SK-N-SH (cell line): ENCODE measurements at regions not wholly inside any gene's neighbourhood (a gene's known extent, or its start where the extent isn't known, plus 50 kb on each side); places are given as distances from the start of the nearest gene placed in this dataset.

Source experiments
- CTCF ChIA-PET: fragments of 300-600, 350-600 bp; formaldehyde crosslinking; extraction: SDS; loops from one replicate; lab custom pipeline; 2021; lab: Yijun Ruan, JAX
- POLR2A ChIA-PET: fragments of 350-600 bp; sonication (Branson Sonifier 250); formaldehyde crosslinking; extraction: SDS; loops from one replicate; lab custom pipeline; 2020; ENCODE audit warnings: antibody characterized with exemption, inconsistent platforms; lab: Yijun Ruan, JAX
- DNase-seq: peaks from one replicate; pipeline ENCODE4 v3.0.0; 2012
- H2AFZ ChIP-seq: fragments of 200-600 bp; sonication (generic); 2 replicates; pipeline ENCODE4 v1.8.1; 2016; ENCODE audit warnings: antibody characterized with exemption, mild to moderate bottlenecking, low read depth
- H3F3A ChIP-seq: fragments of 200-600 bp; sonication (generic); replicated peaks from 2 replicates; pipeline ENCODE3; 2016; ENCODE audit warnings: antibody characterized with exemption, mild to moderate bottlenecking; ENCODE audit not compliant: insufficient read depth
- H3K27ac ChIP-seq, 2 experiments: fragments of 200-500 bp in 1 of 2; fragments of 200-600 bp in 1 of 2; sonication (Bioruptor generic) in 1 of 2; sonication (generic), shearing (Covaris generic) in 1 of 2; 2 replicates each; pipeline versions ENCODE4 v1.5.1 to v1.6.1; 2014 to 2016; ENCODE audit warnings: low read depth in 2 of 2, inconsistent platforms in 1 of 2, low read length in 1 of 2, mild to moderate bottlenecking in 1 of 2, mixed read lengths in 1 of 2
- H3K27me3 ChIP-seq: fragments of 200-600 bp; sonication (generic), shearing (Covaris generic); 2 replicates; pipeline ENCODE4 v1.6.1; 2016; ENCODE audit warnings: mixed run types; ENCODE audit not compliant: insufficient read depth
- H3K36me3 ChIP-seq, 2 experiments: fragments of 200-500 bp in 1 of 2; fragments of 200-600 bp in 1 of 2; sonication (Bioruptor generic) in 1 of 2; sonication (generic) in 1 of 2; replicated peaks in 1 of 2; 2 replicates each; pipeline versions ENCODE3 to v1.5.1; 2014 to 2016; ENCODE audit warnings: low read length in 1 of 2, mild to moderate bottlenecking in 1 of 2; ENCODE audit not compliant: insufficient read depth in 2 of 2, control insufficient read depth in 1 of 2
- H3K4me1 ChIP-seq, 2 experiments: fragments of 200-500 bp in 1 of 2; fragments of 200-600 bp in 1 of 2; sonication (Bioruptor generic) in 1 of 2; sonication (generic), shearing (Covaris generic) in 1 of 2; 2 replicates each; pipeline versions ENCODE4 v1.5.1 to v1.6.1; 2014 to 2016; ENCODE audit warnings: low read depth in 1 of 2, low read length in 1 of 2, mixed run types in 1 of 2; ENCODE audit not compliant: insufficient read depth in 2 of 2, control insufficient read depth in 1 of 2
- H3K4me2 ChIP-seq: fragments of 200-600 bp; sonication (generic), shearing (Covaris generic); 2 replicates; pipeline ENCODE4 v1.6.1; 2017; ENCODE audit warnings: mixed run types
- H3K4me3 ChIP-seq, 2 experiments: fragments of 200-500 bp in 1 of 2; fragments of 200-600 bp in 1 of 2; sonication (Bioruptor generic) in 1 of 2; sonication (generic), shearing (Covaris generic) in 1 of 2; 2 replicates each; pipeline versions ENCODE4 v1.5.1 to v1.8.1; 2014 to 2016; ENCODE audit warnings: low read depth in 2 of 2, inconsistent platforms in 1 of 2, low read length in 1 of 2, mild to moderate bottlenecking in 1 of 2, mixed read lengths in 1 of 2, moderate library complexity in 1 of 2
- H3K79me2 ChIP-seq: fragments of 200-600 bp; sonication (generic); 2 replicates; pipeline ENCODE4 v1.8.1; 2017; ENCODE audit warnings: mild to moderate bottlenecking; ENCODE audit not compliant: insufficient read depth
- H3K9ac ChIP-seq: fragments of 200-600 bp; sonication (generic); 2 replicates; pipeline ENCODE4 v1.6.1; 2017; ENCODE audit warnings: mixed run types
- H3K9me2 ChIP-seq: fragments of 200-600 bp; sonication (generic); 2 replicates; pipeline ENCODE4 v1.6.1; 2017; ENCODE audit warnings: mixed run types
- H3K9me3 ChIP-seq: fragments of 200-600 bp; sonication (generic); 2 replicates; pipeline ENCODE4 v1.6.1; 2017; ENCODE audit warnings: mixed run types, mild to moderate bottlenecking, moderate library complexity
- H4K20me1 ChIP-seq: fragments of 200-600 bp; sonication (generic); 2 replicates; pipeline ENCODE4 v1.6.1; 2017; ENCODE audit warnings: mild to moderate bottlenecking, mixed run types; ENCODE audit not compliant: insufficient read depth
- CTCF ChIP-seq: fragments of 200-600 bp; sonication (generic); IDR thresholded peaks from 2 replicates; pipeline ENCODE4 v1.6.1; 2017; ENCODE audit warnings: antibody characterized with exemption, mild to moderate bottlenecking, moderate library complexity
- ELF1 ChIP-seq: IDR thresholded peaks from 2 replicates; pipeline ENCODE4 v1.4.0; 2012
- GABPA ChIP-seq: IDR thresholded peaks from 2 replicates; pipeline ENCODE4 v1.4.0; 2012; ENCODE audit warnings: low read depth, mild to moderate bottlenecking
- MXI1 ChIP-seq: IDR thresholded peaks from 2 replicates; pipeline ENCODE4 v1.6.1; 2012; ENCODE audit warnings: mild to moderate bottlenecking, low read depth, low read length, improper control_type of control experiment
- NRF1 ChIP-seq: IDR thresholded peaks from 2 replicates; pipeline ENCODE4 v1.6.1; 2012; ENCODE audit warnings: low read depth, mild to moderate bottlenecking, low read length
- RCOR1 ChIP-seq: fragments of 150-350 bp; IDR thresholded peaks from 2 replicates; pipeline ENCODE4 v1.6.1; 2017; ENCODE audit warnings: antibody characterized with exemption, low read length
- RFX5 ChIP-seq: IDR thresholded peaks from 2 replicates; pipeline ENCODE4 v1.6.1; 2012; ENCODE audit warnings: mild to moderate bottlenecking, improper control_type of control experiment, low read length
- RXRA ChIP-seq: IDR thresholded peaks from 2 replicates; pipeline ENCODE4 v1.4.0; 2012; ENCODE audit warnings: low read depth, mild to moderate bottlenecking, borderline replicate concordance
- SMC3 ChIP-seq: IDR thresholded peaks from 2 replicates; pipeline ENCODE4 v1.6.1; 2012; ENCODE audit warnings: low read depth, low read length, improper control_type of control experiment
- TAF1 ChIP-seq: IDR thresholded peaks from 2 replicates; pipeline ENCODE4 v1.6.1; 2012; ENCODE audit warnings: low read depth, mild to moderate bottlenecking, low read length, moderate library complexity, borderline replicate concordance
- TCF12 ChIP-seq: IDR thresholded peaks from 2 replicates; pipeline ENCODE4 v1.4.0; 2012
- TEAD4 ChIP-seq: IDR thresholded peaks from 2 replicates; pipeline ENCODE4 v1.4.0; 2012; ENCODE audit warnings: mild to moderate bottlenecking, borderline replicate concordance; ENCODE audit not compliant: insufficient read depth
- WGBS: methylation state at CpG from one replicate; pipeline ENCODE4 v1.1.6; 2017; ENCODE audit warnings: low lambda C conversion rate; 5-methylcytosine and 5-hydroxymethylcytosine counted together
- TF ChIP-seq, protein P1 (sequence below): fragments of 150-350 bp; IDR thresholded peaks from 2 replicates; pipeline ENCODE4 v1.6.1; 2017; ENCODE audit warnings: antibody characterized with exemption, low read length, low read depth, borderline replicate concordance

GRCh38 chr18:71976744-71977143, 567.4 kb downstream of the CBLN2 start:
- DNase-seq: no peak
- H3K9ac ChIP-seq: no peak overlapping the region
- POLR2A ChIA-PET: no interaction called here

GRCh38 chr18:71966791-71967190, 577.4 kb downstream of the CBLN2 start:
- no peak for DNase-seq
- H3K4me2 ChIP-seq: no peak overlapping the region
- no peaks in the 10 kb centered on the region for H3K9me3 ChIP-seq
- ChIA-PET CTCF (no interaction called here), POLR2A (no interaction called here)
- no peaks in the 10 kb centered on the region for H3K4me1 ChIP-seq
- H3K27me3 ChIP-seq: no peaks in the 10 kb centered on the region
- H3K79me2 ChIP-seq: no peaks in the 10 kb centered on the region
- H3K27ac ChIP-seq: no peak overlapping the region
- H3K9me2 ChIP-seq: no peaks in the 10 kb centered on the region
- TF ChIP-seq RXRA (no peak), RFX5 (no peak), CTCF (no peak), RCOR1 (no peak), TAF1 (no peak), TEAD4 (no peak), NRF1 (no peak), SMC3 (no peak), ELF1 (no peak), TCF12 (no peak)
- no peaks in the 10 kb centered on the region for H3F3A ChIP-seq
- no peaks in the 10 kb centered on the region for H3K36me3 ChIP-seq
- H4K20me1 ChIP-seq: no peaks in the 10 kb centered on the region
- no peak overlapping the region for H3K4me3 ChIP-seq
- no peak overlapping the region for H3K9ac ChIP-seq
- no peak overlapping the region for H2AFZ ChIP-seq

More at GRCh38 chr18:71976744-71977143, 567.4 kb downstream of the CBLN2 start:
- no peaks in the 10 kb centered on the region for H3K27me3 ChIP-seq
- WGBS: 9% methylated on average over 2 of the region's 2 CpGs
- H3K36me3 ChIP-seq: no peaks in the 10 kb centered on the region
- H3K79me2 ChIP-seq: no peaks in the 10 kb centered on the region
- H3K9me2 ChIP-seq: no peaks in the 10 kb centered on the region
- TF ChIP-seq, protein P1, sequence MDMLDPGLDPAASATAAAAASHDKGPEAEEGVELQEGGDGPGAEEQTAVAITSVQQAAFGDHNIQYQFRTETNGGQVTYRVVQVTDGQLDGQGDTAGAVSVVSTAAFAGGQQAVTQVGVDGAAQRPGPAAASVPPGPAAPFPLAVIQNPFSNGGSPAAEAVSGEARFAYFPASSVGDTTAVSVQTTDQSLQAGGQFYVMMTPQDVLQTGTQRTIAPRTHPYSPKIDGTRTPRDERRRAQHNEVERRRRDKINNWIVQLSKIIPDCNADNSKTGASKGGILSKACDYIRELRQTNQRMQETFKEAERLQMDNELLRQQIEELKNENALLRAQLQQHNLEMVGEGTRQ: no peak
- TF ChIP-seq GABPA (no peak), MXI1 (no peak)
- H3K4me2 ChIP-seq: no peak overlapping the region
- no peaks in the 10 kb centered on the region; a peak in 1 of 4 replicates for H3K4me1 ChIP-seq
- H3F3A ChIP-seq: no peaks in the 10 kb centered on the region
- CTCF ChIA-PET: no interaction called here
- H2AFZ ChIP-seq: no peak overlapping the region; the same call in 1 of the 2 replicates
- no peaks in the 10 kb centered on the region for H3K9me3 ChIP-seq
- H3K4me3 ChIP-seq: no peak overlapping the region
- H3K27ac ChIP-seq: no peak overlapping the region
- no peaks in the 10 kb centered on the region for H4K20me1 ChIP-seq
